Retinal pigment epithelial cell (primary cell): ENCODE measurements at regions not wholly inside any gene's neighbourhood (a gene's known extent, or its start where the extent isn't known, plus 50 kb on each side); places are given as distances from the start of the nearest gene placed in this dataset.

Experiments
- DNase-seq: peaks from one replicate; pipeline ENCODE4 v3.0.0-alpha.2; 2010; ENCODE audit warnings: low read depth
- H3K4me3 ChIP-seq: 2 replicates; pipeline ENCODE4 v1.5.1; 2011; ENCODE audit warnings: mild to moderate bottlenecking, low read length, control low read depth, moderate library complexity
- TF ChIP-seq, protein P1 (sequence below): conservative IDR thresholded peaks from 2 replicates; pipeline ENCODE4 v1.5.1; 2011; ENCODE audit warnings: low read depth, low read length, control low read depth, inconsistent platforms

DNA sequence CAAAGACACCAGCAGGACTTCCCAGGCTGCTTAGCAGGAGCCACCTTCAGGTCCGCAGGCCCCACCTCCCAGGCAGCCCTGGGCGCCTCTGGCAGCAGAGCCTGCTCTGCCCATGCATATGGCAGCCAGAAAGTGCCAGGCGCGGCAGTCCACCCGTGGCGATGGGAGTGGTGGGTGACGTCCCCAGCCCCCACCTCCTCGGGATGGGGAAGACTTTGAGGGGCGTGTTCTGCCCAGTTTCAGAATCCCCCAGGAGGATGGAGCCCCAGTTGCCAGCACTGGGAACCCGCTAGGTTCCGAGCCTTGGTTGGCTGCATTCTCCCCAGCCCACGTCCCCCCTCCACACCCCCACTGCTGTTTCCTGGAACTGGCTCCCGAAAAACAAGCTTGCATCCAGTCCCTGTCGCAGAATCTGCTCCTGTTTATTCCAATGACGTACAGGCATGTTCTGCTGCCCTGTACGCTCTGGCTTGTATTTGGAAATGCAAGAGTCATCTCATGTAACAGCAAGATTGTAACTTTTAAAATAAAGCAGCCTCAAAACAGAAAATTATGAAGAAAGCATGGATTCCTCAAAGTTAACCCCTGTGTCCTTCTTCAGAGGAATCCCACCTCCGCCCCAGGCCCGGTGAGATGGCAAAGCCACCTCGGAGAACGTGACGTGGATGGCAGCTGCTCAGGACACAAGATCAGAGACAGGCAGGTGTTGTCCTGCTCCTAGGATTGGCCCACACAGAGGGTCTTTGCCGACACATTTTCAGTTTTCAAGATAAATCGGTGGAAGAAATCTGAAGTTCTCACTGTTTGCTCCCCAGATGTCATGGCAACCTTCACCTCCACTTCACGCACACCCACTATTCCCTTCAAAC lies 87.8 kb upstream of the PPP2R2D start:
- TF ChIP-seq, protein P1, sequence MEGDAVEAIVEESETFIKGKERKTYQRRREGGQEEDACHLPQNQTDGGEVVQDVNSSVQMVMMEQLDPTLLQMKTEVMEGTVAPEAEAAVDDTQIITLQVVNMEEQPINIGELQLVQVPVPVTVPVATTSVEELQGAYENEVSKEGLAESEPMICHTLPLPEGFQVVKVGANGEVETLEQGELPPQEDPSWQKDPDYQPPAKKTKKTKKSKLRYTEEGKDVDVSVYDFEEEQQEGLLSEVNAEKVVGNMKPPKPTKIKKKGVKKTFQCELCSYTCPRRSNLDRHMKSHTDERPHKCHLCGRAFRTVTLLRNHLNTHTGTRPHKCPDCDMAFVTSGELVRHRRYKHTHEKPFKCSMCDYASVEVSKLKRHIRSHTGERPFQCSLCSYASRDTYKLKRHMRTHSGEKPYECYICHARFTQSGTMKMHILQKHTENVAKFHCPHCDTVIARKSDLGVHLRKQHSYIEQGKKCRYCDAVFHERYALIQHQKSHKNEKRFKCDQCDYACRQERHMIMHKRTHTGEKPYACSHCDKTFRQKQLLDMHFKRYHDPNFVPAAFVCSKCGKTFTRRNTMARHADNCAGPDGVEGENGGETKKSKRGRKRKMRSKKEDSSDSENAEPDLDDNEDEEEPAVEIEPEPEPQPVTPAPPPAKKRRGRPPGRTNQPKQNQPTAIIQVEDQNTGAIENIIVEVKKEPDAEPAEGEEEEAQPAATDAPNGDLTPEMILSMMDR: no peak
- no peak for DNase-seq
- no peak overlapping the region for H3K4me3 ChIP-seq

DNA sequence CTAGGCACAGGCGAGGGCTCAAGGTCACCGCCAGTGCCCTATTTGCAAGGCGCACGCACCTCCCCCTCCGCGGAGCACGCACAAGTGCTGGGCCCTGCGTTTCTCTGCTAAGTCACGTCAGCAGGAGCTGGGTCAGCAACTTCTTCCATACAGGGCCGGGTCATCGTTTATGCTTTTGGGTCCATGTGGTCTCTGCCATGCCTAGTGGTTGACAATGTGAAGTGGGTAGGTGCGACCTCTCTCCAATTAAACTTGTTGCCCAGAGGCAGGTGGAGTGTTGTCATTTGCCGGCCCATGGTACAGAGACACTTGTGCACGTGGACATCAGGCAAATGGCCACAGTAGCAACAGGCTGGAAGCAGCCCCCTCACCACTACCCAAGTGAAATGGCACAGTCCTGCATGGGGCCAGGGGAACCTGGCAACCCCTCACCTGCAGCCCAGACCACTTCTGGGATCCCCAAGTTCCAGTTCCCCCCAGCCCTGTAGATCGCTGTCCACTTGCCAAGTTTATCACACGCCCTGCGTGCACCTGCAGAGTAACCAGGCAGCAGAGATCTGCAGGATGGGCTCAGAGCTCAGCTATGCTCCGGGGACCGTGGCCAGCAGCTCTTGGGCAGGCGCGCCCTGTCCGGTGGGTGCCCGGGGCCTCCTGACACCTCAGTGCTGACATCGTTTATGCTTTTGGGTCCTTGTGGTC lies 86.1 kb upstream of the PPP2R2D start:
- no peak for DNase-seq
- H3K4me3 ChIP-seq: no peak overlapping the region
- TF ChIP-seq, protein P1: no peak

DNA sequence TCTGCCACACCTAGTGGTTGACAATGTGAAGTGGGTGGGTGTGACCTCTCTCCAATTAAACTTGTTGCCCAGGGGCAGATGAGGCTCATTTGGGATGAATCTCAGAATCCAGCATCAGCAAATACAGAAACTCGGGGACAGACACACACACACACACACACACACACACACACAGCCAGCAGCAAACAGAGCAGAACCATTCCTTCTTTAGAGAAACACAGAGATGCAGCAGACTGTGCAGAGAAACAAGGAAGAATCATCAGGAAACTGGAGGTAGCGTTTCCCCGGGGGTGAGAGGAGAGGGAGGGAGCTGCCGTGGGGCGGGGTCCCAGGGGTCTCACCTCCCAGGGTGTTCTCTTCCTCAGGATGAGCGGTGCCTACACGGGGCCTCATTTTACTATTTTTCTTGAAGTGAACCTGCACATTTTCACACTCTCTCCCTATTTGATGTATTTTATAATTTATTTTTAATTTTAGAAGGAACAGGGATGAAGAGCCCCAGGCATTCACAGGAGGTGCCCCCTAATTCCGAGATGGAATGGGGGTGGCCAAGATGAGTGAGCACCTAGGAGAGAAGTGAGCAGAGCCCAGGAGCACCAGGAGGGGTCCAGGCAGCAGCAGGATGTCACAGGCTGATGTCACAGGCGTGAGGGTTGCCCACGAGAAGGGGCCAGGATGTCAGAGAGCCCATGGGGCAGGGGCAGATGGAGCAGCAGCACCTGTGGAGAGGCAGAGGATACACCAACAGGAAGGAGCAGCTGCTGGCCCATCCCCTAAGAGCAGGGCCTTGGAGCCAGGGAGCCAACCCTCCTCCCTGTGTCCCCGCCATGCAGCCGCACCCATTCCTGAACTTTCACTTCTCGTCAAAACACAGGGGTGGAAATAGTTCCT lies 85.3 kb upstream of the PPP2R2D start:
- H3K4me3 ChIP-seq: no peak overlapping the region
- TF ChIP-seq, protein P1: no peak
- no peak for DNase-seq

DNA sequence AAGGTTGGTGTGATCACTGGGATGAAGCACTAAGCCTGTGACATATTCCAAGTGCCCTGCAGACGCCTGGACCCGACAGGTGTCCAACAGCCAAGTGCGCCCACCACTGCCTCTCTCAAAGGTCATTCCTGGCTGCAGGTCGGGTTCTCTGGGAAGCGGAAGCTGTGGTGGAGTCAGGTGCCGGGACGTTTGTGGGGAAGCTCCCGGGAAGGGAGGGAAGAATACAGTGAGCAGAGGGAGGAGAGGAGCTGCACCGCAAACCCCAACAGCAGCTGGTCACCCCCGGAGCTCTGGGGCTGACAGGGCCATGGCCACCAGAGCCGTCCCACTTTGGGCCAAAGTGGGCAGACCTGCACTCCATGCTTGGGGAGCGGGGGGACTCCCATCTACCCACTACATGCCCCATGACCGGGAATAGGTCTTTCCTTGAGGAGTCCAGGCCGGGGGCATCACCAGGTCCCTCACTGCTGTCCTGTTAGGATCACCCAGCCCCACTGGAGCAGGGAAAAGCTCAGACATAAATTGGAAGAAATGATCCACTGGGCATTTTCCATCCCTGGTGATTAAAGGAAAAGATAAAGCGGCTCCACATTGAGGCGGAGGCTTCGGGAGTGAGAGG lies 84.5 kb upstream of the PPP2R2D start:
- TF ChIP-seq, protein P1: no peak
- H3K4me3 ChIP-seq: no peak overlapping the region
- DNase-seq: no peak

DNA sequence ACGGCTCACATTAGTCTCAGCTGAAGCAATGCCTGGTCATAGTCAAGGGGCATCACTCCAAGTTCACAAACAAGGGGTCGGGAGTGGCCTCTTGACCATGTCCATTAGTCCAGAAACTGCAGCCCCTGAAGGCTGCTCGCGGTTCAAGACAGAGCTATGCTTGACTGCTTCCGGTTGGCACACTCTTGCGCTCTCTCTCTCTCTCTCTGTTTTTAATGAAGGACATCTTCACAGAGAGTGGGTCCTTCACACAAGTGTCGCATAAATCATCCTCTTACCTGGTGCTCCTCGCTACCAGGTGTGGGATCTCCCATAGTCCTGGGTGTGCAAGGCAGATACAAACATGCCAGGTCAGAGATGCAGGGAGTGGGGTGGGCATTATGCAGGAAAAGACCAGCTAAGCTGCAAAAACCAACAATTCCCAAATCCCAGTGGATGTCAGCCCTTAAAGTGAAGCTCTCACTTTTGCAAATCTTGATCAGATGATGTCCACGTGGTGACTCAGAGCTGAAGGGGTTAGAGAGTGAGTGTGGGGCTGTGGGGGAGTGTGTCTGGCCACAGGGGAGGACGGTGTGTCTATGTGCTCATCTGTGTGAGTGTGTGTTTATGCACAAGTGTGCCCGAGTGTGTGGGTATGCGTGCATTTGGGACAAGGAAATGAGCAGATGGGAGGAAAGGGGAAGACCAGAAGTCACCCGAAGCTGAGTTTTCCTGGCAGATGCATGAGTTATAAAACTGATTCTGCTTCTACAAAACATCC lies 83.7 kb upstream of the PPP2R2D start:
- H3K4me3 ChIP-seq: no peak overlapping the region
- DNase-seq: no peak
- TF ChIP-seq, protein P1: no peak
